GM19239 (cell line): ENCODE measurements at regions not wholly inside any gene's neighbourhood (a gene's known extent, or its start where the extent isn't known, plus 50 kb on each side); places are given as distances from the start of the nearest gene placed in this dataset.

ENCODE experiments used
- DNase-seq: peaks from one replicate; pipeline ENCODE4 v3.0.0; 2011; ENCODE audit warnings: low spot score; ENCODE audit not compliant: insufficient read length
- FAIRE-seq: peaks from 2 replicates; lab custom pipeline; 2011; peaks lifted over from hg19 to GRCh38; lab: Jason Lieb, UNC

GRCh38 chr20:11015440-11015839 is 341.6 kb upstream of the JAG1 start:
- DNase-seq (no peak), FAIRE-seq (no peak)

- FAIRE-seq, result no peak
- no peak for DNase-seq
Observed at GRCh38 chr20:11017446-11017845, 343.6 kb upstream of the JAG1 start.

- no peak for FAIRE-seq
Observed at GRCh38 chr20:11018668-11019170, 344.9 kb upstream of the JAG1 start.

DNA sequence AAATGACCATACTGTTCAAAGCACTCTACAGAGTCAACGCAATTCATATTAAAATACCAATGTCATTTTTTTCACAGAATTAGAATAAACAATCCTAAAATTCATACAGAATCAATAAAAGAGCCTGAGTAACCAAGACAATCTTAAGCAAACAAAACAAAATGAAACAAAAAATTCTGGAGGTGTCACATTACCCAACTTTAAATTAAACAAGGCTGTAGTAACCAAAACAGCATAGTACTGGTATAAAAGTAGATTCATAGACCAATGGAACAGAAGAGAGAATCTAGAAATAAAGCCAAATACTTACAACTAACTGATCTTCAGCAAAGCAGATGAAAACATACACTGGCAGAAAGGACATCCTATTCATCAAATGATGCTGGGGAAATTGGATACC is 346.9 kb upstream of the JAG1 start:
- no peak for FAIRE-seq
- DNase-seq, result no peak

More at GRCh38 chr20:11018668-11019170, 344.9 kb upstream of the JAG1 start:
- no peak for DNase-seq

DNA sequence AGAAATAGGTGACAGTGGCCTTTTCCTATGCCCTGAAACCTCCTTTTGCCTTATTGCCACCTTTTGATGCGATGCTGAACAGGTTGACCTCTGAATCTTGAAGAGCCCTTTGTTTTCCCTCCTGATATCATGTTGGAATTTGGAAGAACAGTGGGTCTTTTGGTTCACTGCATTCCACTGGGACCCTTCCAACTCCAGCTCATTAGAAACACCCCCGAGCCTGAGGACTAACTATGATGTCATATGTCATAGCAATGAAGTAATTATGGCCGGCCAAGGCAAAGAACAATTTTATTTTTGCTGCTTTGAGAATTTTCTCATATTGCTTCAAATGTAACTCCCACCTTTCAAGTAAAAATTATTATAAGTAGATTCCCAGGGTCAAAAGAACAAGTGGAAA is 353.4 kb upstream of the JAG1 start:
- FAIRE-seq (no peak), DNase-seq (no peak)

GRCh38 chr20:11030351-11030750 is 356.6 kb upstream of the JAG1 start:
- DNase-seq (no peak), FAIRE-seq (no peak)

DNA sequence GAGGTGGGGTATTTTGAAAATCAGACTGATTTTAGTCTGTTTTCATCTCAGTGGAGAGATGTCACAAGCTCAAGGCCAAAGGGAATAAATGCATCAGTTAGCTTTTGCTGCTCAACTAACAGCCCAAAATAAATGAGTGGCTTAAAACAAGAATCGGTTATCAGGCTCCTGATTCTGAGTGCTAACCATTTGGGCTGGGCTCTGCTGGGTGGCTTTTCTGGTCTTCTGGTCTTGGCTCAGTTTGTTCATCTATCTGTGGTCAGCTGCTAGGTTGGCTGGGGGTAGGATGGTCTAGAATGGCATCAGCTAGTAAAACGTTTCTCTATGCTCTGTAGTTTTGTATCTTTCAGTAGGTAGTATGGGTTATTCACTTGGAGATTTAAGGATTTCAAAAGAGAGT is 357.5 kb upstream of the JAG1 start:
- FAIRE-seq (no peak), DNase-seq (no peak)

GRCh38 chr20:11032611-11033010 is 358.8 kb upstream of the JAG1 start:
- FAIRE-seq (no peak), DNase-seq (no peak)

- DNase-seq, result no peak
- no peak for FAIRE-seq
Observed at GRCh38 chr20:11034025-11034424, 360.2 kb upstream of the JAG1 start.

DNA sequence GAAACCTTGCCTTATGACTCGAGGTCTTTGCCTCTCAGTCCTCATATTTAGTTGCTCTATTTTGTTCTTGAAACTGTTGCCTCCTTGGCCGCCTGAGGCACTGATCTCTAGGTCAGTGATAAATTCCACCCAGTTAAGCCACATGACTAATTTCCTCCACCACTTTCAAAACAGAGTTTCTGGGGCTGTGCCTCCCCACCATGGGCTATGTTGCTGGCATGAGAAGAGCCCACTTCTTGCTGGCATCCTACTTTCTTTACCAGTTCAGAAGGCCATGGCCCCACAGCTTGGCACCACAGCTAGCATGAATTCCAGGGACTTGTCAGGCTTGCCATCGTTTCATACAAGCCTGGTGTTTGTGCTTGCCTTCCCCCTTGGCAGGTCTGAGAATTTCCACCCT is 361.4 kb upstream of the JAG1 start:
- FAIRE-seq (no peak), DNase-seq (no peak)

DNA sequence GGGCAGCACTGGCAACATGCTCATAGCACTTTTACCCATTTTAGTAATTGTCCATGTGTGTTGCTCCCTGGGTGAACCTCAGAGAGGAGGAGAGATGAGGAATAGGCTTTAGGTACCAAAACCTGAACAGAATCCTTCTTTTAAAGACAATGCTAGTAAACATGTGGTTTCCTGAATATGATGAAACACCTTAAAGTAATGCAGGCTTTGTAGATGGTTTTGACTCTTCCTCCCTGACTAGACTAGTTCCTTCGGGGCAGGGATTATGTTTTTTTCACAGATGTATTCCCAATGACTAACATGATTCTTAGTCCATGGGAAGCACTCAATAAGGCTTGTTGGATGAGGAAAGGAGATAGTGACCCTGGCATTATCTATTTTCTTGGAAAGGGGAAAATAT is 367.6 kb upstream of the JAG1 start:
- DNase-seq (no peak), FAIRE-seq (no peak)

- FAIRE-seq, result no peak
Observed at GRCh38 chr20:11043001-11043400, 369.2 kb upstream of the JAG1 start.

GRCh38 chr20:11044561-11044960 is 370.8 kb upstream of the JAG1 start:
- no peak for FAIRE-seq

More at GRCh38 chr20:11043001-11043400, 369.2 kb upstream of the JAG1 start:
- no peak for DNase-seq

DNA sequence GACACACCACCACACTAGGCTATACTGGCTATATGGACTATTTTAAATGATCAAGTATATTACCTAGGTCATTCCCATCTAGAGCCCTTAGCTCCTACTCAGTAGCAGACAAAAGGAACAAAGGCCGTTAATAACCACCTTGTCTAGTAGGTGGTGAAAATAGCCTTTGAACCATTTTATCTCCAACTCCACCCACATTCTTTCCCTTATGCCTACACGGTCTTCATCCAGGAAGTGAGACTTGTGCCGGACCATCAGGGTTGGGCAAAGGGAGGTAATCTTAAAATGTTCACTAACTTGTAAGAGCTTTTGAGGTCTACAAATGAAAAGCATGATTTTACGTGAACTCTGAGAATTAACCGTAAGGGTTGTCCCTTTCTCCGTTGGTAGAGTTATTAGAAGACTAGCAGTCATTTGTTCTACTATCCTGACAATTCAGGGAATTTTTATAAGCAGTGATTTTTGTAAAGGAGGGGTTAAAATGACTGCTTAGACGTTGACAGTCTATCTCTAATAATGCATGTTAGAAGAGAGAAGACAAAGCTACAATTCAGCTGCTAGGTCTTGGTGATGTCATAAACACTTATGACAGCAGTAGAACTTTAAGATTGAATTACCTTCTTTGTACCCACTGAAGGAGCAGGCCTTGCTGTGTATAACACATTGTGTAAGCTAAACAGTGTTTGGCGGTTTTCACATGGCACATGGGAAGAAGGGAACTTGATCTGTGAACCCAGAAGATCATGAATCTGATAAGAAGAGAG is 371.8 kb upstream of the JAG1 start:
- no peak for FAIRE-seq
- no peak for DNase-seq

More at GRCh38 chr20:11044561-11044960, 370.8 kb upstream of the JAG1 start:
- DNase-seq, result no peak

- FAIRE-seq (no peak), DNase-seq (no peak)
Observed at GRCh38 chr20:11047559-11047958, 373.8 kb upstream of the JAG1 start.

- DNase-seq (no peak), FAIRE-seq (no peak)
Observed at GRCh38 chr20:11048739-11049138, 374.9 kb upstream of the JAG1 start.

DNA sequence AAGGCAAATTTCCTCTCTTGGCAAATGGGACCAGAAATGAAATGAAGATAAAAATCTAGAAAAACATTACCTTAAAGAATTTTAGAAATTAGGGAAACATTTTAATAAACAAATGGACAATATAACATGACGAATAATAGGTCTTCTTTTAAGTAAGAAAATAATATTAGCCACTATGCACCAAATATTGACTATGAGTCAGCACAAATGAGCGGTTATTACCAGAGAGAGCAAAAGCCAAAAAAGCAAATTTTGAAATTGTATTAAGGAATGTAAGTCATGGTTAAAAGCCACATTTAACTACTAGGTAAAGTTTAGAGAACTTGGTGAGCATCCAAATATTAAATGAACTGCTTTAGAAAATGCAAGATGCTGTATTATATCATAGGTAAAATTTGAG is 376.6 kb upstream of the JAG1 start:
- FAIRE-seq, result no peak
- DNase-seq, result no peak

- DNase-seq, result no peak
- no peak for FAIRE-seq
Observed at GRCh38 chr20:11051136-11051535, 377.3 kb upstream of the JAG1 start.

DNA sequence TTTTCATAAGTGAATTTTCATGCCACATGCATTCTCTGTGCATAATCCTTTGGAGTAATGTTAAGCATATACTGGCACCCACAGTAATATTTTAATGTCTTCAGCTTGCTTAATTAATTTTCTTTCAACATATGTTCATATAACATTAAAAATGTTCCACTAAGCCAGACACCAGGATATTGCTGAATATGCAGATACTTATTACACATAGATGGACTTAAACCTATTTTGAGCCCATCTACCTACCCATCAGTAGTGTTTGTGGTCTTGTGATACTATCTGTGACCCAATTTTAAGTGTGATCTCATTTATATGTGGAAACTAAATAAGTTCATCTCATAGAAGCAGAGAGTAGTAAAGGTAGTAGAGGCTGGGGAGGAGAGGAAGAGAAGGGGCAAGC is 379.5 kb upstream of the JAG1 start:
- FAIRE-seq, result no peak
- DNase-seq, result no peak

DNA sequence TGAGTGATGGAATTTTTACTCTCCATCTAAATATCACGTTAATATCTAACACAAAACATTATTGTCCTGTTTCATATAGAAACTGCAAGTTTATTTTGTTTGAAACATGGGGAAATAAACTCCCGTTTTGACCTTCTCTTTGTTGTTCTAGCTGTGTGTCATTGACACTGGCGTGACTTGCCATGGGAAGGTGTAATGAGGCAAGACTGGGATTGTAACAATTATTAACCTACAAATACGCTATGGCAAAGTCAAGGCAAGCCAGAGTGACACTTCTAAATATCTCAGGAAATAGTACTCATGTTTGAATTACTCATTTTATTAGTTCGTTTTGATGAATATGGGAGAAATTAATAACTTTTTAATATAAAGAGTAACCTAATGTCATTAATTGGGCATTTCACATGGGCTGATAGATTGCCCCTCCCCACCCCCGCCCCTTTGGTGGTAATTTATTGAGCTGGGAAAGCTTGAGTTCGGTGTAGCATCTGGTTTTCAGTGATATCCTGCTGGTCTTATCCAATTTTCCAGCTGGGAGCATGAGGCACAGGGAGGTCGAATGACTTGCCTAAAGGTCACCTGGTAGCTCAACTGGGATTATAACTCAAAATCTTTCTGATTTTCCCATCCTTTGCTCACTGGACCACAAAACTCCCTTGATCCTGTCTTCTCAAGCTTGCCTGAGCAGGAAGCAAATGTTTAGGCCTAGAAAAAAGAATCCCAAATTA is 380.6 kb upstream of the JAG1 start:
- DNase-seq (no peak), FAIRE-seq (no peak)

- DNase-seq (no peak), FAIRE-seq (no peak)
Observed at GRCh38 chr20:11056414-11056813, 382.6 kb upstream of the JAG1 start.

- DNase-seq, result no peak
Observed at GRCh38 chr20:11057624-11058023, 383.8 kb upstream of the JAG1 start.

More at GRCh38 chr20:11057624-11058023, 383.8 kb upstream of the JAG1 start:
- no peak for FAIRE-seq
